ENCODE measurements at regions not wholly inside any gene's neighbourhood (a gene's known extent, or its start where the extent isn't known, plus 50 kb on each side); places are given as distances from the start of the nearest gene placed in this dataset.
"Not testable (repeated sequence)": the region's sequence is repeated elsewhere in the genome, so short reads cannot be mapped to it uniquely, and the experiment has no call there.

- intact Hi-C loops (cut with DNase I), result no loop called here
- no peak for DNase-seq
- no peak for ATAC-seq (ENCODE audit: poor library complexity)
These were observed 69.9 kb upstream of the DDR1 start for GRCh38 chr6:30814146-30815040.

- DNase-seq, result no peak
- intact Hi-C loops (cut with DNase I), result no loop called here
- no peak for ATAC-seq (ENCODE audit: poor library complexity)
These were observed 69.3 kb upstream of the IER3 start for GRCh38 chr6:30813631-30814145.

GRCh38 chr6:30810813-30811339 is 66.5 kb upstream of the IER3 start:
- ATAC-seq (ENCODE audit: poor library complexity) (no peak), DNase-seq (no peak)
- intact Hi-C loops (cut with DNase I), result no loop called here

- ATAC-seq (ENCODE audit: poor library complexity); intact Hi-C loops (cut with DNase I); DNase-seq: not testable (repeated sequence)
These were observed 63.2 kb upstream of the IER3 start for GRCh38 chr6:30807566-30807965.

- no peak for ATAC-seq (ENCODE audit: poor library complexity)
- DNase-seq, result no peak
- intact Hi-C loops (cut with DNase I), result no loop called here
These were observed 62.3 kb upstream of the IER3 start for GRCh38 chr6:30806581-30807183.

GRCh38 chr6:30804333-30804732 is 60.0 kb upstream of the IER3 start:
- ATAC-seq (ENCODE audit: poor library complexity), result no peak
- intact Hi-C loops (cut with DNase I), result no loop called here

GRCh38 chr6:30802731-30803130 is 58.4 kb upstream of the IER3 start:
- DNase-seq (no peak), ATAC-seq (ENCODE audit: poor library complexity) (no peak)
- intact Hi-C loops (cut with DNase I), result no loop called here

More at GRCh38 chr6:30804333-30804732, 60.0 kb upstream of the IER3 start:
- DNase-seq, result no peak

- ATAC-seq (ENCODE audit: poor library complexity) (no peak), DNase-seq (no peak)
- intact Hi-C loops (cut with DNase I), result no loop called here
These were observed 57.6 kb upstream of the IER3 start for GRCh38 chr6:30801950-30802349.

- intact Hi-C loops (cut with DNase I), result no loop called here
- DNase-seq (no peak), ATAC-seq (ENCODE audit: poor library complexity) (peak; percentile 62)
These were observed 56.5 kb upstream of the IER3 start for GRCh38 chr6:30800871-30801270.

- intact Hi-C loops (cut with DNase I), result no loop called here
- ATAC-seq (ENCODE audit: poor library complexity) (no peak), DNase-seq (no peak)
These were observed 54.9 kb upstream of the IER3 start for GRCh38 chr6:30799210-30799609.

- DNase-seq (no peak), ATAC-seq (ENCODE audit: poor library complexity) (no peak)
- intact Hi-C loops (cut with DNase I), result no loop called here
These were observed 54.1 kb upstream of the IER3 start for GRCh38 chr6:30798494-30798893.

GRCh38 chr6:30795549-30796293 is 51.4 kb upstream of the IER3 start:
- ATAC-seq (ENCODE audit: poor library complexity), result no peak
- no peak for DNase-seq
- intact Hi-C loops (cut with DNase I), result no loop called here
